HG03442 (cell line): ENCODE measurements at regions not wholly inside any gene's neighbourhood (a gene's known extent, or its start where the extent isn't known, plus 50 kb on each side); places are given as distances from the start of the nearest gene placed in this dataset.
"Not testable (repeated sequence)": the region's sequence is repeated elsewhere in the genome, so short reads cannot be mapped to it uniquely, and the experiment has no call there.

Experiments
- ATAC-seq: cut with Tn5 transposase; IDR thresholded peaks from one replicate; pipeline ENCODE4 v1.9.1; 2021; ENCODE audit warnings: mild to moderate bottlenecking, moderate library complexity; ENCODE audit not compliant: unreplicated experiment

GRCh38 chr10:8173243-8173865 lies 118.9 kb downstream of the GATA3 start:
- no peak for ATAC-seq

- no peak for ATAC-seq
These were observed 119.4 kb downstream of the GATA3 start for GRCh38 chr10:8173866-8174243.

GRCh38 chr10:8174762-8175161 lies 120.3 kb downstream of the GATA3 start:
- no peak for ATAC-seq

- not testable (repeated sequence) for ATAC-seq
These were observed 123.0 kb downstream of the GATA3 start for GRCh38 chr10:8177526-8177925.

- not testable (repeated sequence) for ATAC-seq
These were observed 125.3 kb downstream of the GATA3 start for GRCh38 chr10:8179773-8180172.

- ATAC-seq = no peak
These were observed 126.0 kb downstream of the GATA3 start for GRCh38 chr10:8180360-8181109.

- no peak for ATAC-seq
These were observed 127.1 kb downstream of the GATA3 start for GRCh38 chr10:8181496-8182157.

GRCh38 chr10:8182806-8183205 lies 128.3 kb downstream of the GATA3 start:
- no peak for ATAC-seq

- ATAC-seq = peak; percentile 84
These were observed 128.8 kb downstream of the GATA3 start for GRCh38 chr10:8183241-8183704.

- ATAC-seq = no peak
These were observed 132.7 kb downstream of the GATA3 start for GRCh38 chr10:8187171-8187666.

GRCh38 chr10:8189458-8189857 lies 135.0 kb downstream of the GATA3 start:
- no peak for ATAC-seq

GRCh38 chr10:8192301-8192700 lies 137.8 kb downstream of the GATA3 start:
- ATAC-seq = no peak

- ATAC-seq = no peak
These were observed 139.1 kb downstream of the GATA3 start for GRCh38 chr10:8193546-8193945.

GRCh38 chr10:8194050-8194449 lies 139.6 kb downstream of the GATA3 start:
- ATAC-seq = no peak

- ATAC-seq = no peak
These were observed 152.4 kb downstream of the GATA3 start for GRCh38 chr10:8206882-8207281.

GRCh38 chr10:8211631-8212030 lies 157.1 kb downstream of the GATA3 start:
- ATAC-seq = no peak

GRCh38 chr10:8213735-8214134 lies 159.2 kb downstream of the GATA3 start:
- ATAC-seq = no peak

- no peak for ATAC-seq
These were observed 160.1 kb downstream of the GATA3 start for GRCh38 chr10:8214587-8214986.

GRCh38 chr10:8216893-8217292 lies 162.4 kb downstream of the GATA3 start:
- ATAC-seq = no peak

- ATAC-seq = no peak
These were observed 167.0 kb downstream of the GATA3 start for GRCh38 chr10:8221451-8221850.

- ATAC-seq = no peak
These were observed 170.1 kb downstream of the GATA3 start for GRCh38 chr10:8224591-8224990.

GRCh38 chr10:8225187-8225586 lies 170.7 kb downstream of the GATA3 start:
- no peak for ATAC-seq
